GM06990 (cell line): ENCODE measurements at regions not wholly inside any gene's neighbourhood (a gene's known extent, or its start where the extent isn't known, plus 50 kb on each side); places are given as distances from the start of the nearest gene placed in this dataset.

Source experiments
- DNase-seq: peaks from one replicate; pipeline ENCODE4 v3.0.0-alpha.2; 2011; ENCODE audit not compliant: insufficient read length; ENCODE audit errors: extremely low read depth
- H3K27me3 ChIP-seq: replicated peaks from 2 replicates; pipeline ENCODE4 v1.6.0; 2011; ENCODE audit warnings: low read length; ENCODE audit not compliant: control insufficient read depth, insufficient read depth
- H3K36me3 ChIP-seq: 2 replicates; pipeline ENCODE4 v1.5.1; 2011; ENCODE audit warnings: low read length; ENCODE audit not compliant: control insufficient read depth, insufficient read depth
- H3K4me3 ChIP-seq: replicated peaks from 2 replicates; pipeline ENCODE4 v1.5.1; 2011; ENCODE audit warnings: low read depth, mild to moderate bottlenecking, control low read depth, low read length
- TF ChIP-seq, protein P1 (sequence below): IDR thresholded peaks from 2 replicates; pipeline ENCODE4 v1.5.1; 2011; ENCODE audit warnings: low read length, control low read depth, mild to moderate bottlenecking, inconsistent platforms; ENCODE audit not compliant: insufficient read depth, poor library complexity, severe bottlenecking

DNA sequence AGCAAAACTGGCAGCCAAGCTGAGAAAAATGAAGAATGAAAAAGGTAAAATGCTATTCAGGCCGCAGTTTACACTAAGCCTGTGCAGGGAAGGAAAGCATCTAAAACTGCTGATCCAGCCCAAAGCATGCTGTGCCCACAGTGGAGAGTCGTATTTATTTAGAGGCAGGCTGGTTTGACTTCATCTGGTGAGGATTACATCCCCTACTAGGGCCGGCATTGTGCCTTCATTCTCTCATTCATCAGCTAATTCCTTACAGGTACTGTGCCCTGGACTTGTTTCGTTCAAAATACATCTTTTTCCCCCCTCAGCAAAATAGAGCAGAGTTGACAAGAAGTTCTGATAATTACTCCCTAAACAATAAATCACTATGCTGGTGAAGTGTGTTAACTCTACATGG, 137.5 kb upstream of the DAP start:
- H3K36me3 ChIP-seq, result no peaks in the 10 kb centered on the region
- no peaks in the 10 kb centered on the region for H3K27me3 ChIP-seq
- no peak for DNase-seq
- TF ChIP-seq, protein P1, sequence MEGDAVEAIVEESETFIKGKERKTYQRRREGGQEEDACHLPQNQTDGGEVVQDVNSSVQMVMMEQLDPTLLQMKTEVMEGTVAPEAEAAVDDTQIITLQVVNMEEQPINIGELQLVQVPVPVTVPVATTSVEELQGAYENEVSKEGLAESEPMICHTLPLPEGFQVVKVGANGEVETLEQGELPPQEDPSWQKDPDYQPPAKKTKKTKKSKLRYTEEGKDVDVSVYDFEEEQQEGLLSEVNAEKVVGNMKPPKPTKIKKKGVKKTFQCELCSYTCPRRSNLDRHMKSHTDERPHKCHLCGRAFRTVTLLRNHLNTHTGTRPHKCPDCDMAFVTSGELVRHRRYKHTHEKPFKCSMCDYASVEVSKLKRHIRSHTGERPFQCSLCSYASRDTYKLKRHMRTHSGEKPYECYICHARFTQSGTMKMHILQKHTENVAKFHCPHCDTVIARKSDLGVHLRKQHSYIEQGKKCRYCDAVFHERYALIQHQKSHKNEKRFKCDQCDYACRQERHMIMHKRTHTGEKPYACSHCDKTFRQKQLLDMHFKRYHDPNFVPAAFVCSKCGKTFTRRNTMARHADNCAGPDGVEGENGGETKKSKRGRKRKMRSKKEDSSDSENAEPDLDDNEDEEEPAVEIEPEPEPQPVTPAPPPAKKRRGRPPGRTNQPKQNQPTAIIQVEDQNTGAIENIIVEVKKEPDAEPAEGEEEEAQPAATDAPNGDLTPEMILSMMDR, result no peak
- no peak overlapping the region for H3K4me3 ChIP-seq

DNA sequence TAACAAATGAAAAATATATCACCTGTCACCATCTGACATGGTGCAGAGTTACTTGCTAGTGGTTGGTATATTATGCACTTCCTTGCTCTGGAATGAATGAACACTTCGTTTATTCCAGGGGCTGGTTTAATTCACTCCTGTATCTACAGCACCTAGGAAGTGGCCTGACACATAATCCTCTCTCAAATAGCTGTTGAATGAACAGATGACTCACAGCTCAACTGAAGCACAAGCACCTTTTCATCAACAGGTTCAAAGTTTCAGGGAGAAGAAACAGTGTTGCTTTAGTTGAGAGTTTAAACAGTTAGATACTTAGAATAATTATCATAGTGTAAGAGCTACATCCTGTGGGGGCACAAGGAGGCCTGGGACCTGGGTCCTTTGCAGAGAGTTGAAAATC, 135.0 kb upstream of the DAP start:
- no peak for DNase-seq
- no peaks in the 10 kb centered on the region for H3K27me3 ChIP-seq
- TF ChIP-seq, protein P1, result no peak
- no peaks in the 10 kb centered on the region for H3K36me3 ChIP-seq
- H3K4me3 ChIP-seq, result no peak overlapping the region

DNA sequence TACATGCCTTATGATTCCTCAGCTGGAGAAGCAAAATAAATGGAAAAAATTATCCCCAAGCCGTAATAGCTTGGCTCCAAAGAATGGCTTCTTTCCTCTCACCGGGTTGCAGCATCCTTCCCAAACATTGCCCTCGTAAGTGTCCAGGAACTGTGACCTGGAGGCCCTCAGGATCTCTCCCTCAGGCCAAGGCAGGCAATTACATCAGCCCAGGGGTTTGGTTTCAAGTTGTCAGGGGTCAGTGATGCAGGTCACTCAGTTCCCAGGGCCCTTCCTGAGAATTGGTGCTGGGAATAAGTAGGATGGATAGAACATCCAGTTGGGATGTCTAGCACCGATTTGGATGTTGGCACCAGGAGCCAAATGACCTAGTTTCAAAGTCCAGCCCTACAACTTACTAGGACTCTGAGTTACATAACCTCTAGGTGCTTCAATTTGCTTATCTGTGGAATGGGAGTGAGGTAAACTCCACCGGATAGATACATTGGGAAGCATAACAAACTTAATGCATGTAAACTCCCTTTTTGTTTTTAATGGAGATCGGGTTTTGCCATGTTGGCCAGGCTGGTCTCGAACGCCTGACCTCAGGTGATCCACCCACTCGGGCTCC, 133.5 kb upstream of the DAP start:
- no peaks in the 10 kb centered on the region for H3K36me3 ChIP-seq
- TF ChIP-seq, protein P1, result no peak
- no peaks in the 10 kb centered on the region for H3K27me3 ChIP-seq

DNA sequence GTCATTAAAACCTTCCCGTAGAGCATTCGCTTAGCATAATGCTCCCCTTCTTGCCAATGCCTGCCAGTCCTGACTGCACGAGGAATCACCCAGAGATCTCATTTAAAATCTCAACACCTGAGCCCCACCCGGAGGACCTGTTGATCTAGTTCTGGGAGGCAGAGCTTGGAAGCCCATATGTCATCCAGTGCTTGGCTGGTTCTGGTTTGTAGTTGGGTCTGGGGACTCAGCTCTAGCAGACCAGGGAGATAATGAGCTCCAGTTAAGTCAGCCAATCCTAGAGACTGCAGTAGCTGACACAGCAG, 131.8 kb upstream of the DAP start:
- TF ChIP-seq, protein P1, result no peak
- DNase-seq, result no peak
- no peaks in the 10 kb centered on the region for H3K36me3 ChIP-seq
- no peaks in the 10 kb centered on the region for H3K27me3 ChIP-seq
- no peak overlapping the region for H3K4me3 ChIP-seq

More for the DNA sequence above, 133.5 kb upstream of the DAP start:
- H3K4me3 ChIP-seq, result no peak overlapping the region
- no peak for DNase-seq

DNA sequence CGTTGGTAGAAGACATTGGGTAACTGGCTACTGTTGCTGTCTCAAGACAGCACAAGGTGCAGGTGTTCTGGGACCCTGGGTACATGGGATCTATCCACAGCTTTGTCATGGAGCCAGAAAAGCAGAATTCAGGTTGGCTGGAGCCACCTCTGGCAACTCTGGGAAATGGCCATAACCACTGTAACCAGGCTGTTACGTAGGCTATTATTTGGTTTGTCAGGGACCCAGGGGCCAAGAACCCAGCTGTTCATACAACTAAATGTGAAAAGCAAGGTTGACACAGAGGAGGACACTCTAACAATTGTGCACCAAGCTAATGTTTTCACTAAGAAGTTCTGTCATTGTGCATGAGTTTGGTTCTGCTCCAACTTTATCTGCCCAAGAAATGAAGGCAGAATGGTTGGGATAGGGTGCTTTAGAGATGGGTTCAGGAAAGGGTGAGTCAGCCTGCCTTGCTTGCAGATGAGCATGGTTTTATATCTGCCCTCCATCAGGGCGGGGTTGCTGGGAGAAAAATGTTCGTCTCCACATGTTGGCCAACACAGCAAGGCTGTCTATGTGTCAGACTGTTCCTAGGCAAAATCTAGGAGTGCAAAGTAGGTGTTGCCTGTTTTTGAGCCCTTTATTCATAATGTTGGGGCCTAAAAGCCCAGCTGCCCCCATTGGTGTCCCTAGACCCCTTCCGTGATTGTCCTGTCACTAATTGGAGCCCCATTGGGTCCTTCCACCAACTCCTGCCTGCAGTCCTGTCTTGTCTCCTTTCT, 131.3 kb upstream of the DAP start:
- DNase-seq, result no peak
- Histone ChIP-seq H3K4me3 (no peak overlapping the region), H3K36me3 (no peaks in the 10 kb centered on the region), H3K27me3 (no peaks in the 10 kb centered on the region)
- TF ChIP-seq, protein P1, result no peak

DNA sequence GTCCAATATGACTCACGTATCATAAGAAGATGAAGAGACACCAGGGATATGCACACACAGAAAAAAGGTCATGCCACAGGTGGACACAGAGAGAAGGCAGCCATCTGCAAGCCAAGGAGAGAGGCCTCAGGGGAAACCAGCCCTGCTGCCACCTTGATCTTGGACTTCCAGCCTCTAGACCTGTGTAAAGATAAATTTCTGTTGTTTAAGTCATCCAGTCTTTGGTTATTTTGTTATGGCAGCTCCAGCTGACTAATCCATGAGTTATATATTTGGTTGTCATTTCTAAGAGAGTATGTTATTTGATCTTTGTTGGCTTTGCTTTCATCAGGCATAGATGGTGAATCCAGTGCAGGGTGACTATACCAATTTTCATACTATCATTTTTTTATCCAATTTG, 130.2 kb upstream of the DAP start:
- TF ChIP-seq, protein P1, result no peak
- no peaks in the 10 kb centered on the region for H3K36me3 ChIP-seq
- DNase-seq, result no peak
- no peak overlapping the region for H3K4me3 ChIP-seq
- H3K27me3 ChIP-seq, result no peaks in the 10 kb centered on the region
